ENCODE measurements at regions not wholly inside any gene's neighbourhood (a gene's known extent, or its start where the extent isn't known, plus 50 kb on each side); places are given as distances from the start of the nearest gene placed in this dataset.

DNA sequence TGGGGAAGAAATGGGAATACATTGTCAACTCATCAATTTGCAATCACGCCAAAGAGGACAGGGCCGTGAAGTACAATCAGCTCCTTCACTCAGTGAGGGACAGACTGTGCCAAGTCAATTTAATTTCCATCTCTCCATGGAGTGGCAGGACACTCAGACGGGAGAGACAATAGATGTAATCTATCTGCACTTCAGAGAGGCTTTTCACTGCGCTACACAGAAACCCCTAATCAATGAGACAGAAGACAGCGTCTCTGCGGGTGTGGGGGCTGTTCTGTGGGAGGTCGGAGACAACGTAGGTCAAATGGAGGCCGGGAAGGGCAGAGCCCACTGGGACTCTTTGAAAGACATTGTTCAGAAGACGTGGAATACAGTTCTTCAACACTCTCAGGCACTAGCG, 541.0 kb upstream of the ADARB2 start:
- Mint-ChIP-seq H3K4me1 (peaks cover 49% of the 10 kb centered on the region), H3K27ac (peak overlapping the region; percentile 11), H3K27me3 (ENCODE audit: insufficient read depth, low read depth) (peaks cover 5% of the 10 kb centered on the region), H3K36me3 (peaks cover 2% of the 10 kb centered on the region), H3K4me3 (peak overlapping the region; percentile 14), H3K9me3 (peaks cover 26% of the 10 kb centered on the region)
- Histone ChIP-seq H3K4me2 (peak overlapping the region; percentile 47), H3K9me3 (ENCODE audit: low read depth) (peaks cover 12% of the 10 kb centered on the region), H3F3A (ENCODE audit: low read depth) (peaks cover 16% of the 10 kb centered on the region), H3K79me2 (ENCODE audit: low read depth) (no peaks in the 10 kb centered on the region), H3K27me3 (no peaks in the 10 kb centered on the region), H3K9ac (no peak overlapping the region), H3K4me3 (no peak overlapping the region), H3K4me1 (peaks cover 48% of the 10 kb centered on the region), H3K27ac (no peak overlapping the region), H3K36me3 (peaks cover 4% of the 10 kb centered on the region), H4K20me1 (ENCODE audit: low read depth) (peaks cover 10% of the 10 kb centered on the region), H2AFZ (replicated peaks) (no peak overlapping the region)
- peak; percentile 62 for DNase-seq (ENCODE audit: low spot score)
- no peak for TF ChIP-seq EZH2 (IDR thresholded peaks at IDR 0.05)
- TF ChIP-seq, protein P1, sequence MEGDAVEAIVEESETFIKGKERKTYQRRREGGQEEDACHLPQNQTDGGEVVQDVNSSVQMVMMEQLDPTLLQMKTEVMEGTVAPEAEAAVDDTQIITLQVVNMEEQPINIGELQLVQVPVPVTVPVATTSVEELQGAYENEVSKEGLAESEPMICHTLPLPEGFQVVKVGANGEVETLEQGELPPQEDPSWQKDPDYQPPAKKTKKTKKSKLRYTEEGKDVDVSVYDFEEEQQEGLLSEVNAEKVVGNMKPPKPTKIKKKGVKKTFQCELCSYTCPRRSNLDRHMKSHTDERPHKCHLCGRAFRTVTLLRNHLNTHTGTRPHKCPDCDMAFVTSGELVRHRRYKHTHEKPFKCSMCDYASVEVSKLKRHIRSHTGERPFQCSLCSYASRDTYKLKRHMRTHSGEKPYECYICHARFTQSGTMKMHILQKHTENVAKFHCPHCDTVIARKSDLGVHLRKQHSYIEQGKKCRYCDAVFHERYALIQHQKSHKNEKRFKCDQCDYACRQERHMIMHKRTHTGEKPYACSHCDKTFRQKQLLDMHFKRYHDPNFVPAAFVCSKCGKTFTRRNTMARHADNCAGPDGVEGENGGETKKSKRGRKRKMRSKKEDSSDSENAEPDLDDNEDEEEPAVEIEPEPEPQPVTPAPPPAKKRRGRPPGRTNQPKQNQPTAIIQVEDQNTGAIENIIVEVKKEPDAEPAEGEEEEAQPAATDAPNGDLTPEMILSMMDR (IDR thresholded peaks at IDR 0.05) = no peak
- no peak for TF ChIP-seq EZH2phosphoT487 (IDR thresholded peaks at IDR 0.05)

DNA sequence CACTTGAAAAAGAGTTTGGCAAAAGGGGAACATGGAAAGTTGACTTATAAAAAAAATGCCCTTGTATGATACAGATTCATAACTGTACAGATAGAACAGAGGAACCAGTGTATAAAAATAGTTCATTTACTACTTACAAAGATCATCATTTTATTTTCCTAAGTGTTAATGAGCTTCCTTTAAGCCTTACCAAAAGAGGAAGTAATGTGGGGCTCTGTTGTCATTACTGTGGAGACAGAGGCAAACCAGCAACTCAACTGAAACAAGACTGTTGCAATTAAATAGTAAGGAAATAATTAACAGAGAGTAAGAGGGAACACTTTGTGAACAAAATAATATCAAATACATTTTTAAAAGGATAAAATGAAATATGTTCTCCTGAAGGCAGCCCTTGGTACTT, 526.2 kb upstream of the ADARB2 start:
- Histone ChIP-seq H3K36me3 (no peaks in the 10 kb centered on the region), H3K4me1 (no peaks in the 10 kb centered on the region), H4K20me1 (ENCODE audit: low read depth) (no peaks in the 10 kb centered on the region), H3K4me3 (no peak overlapping the region), H3K79me2 (ENCODE audit: low read depth) (no peaks in the 10 kb centered on the region), H3F3A (ENCODE audit: low read depth) (no peaks in the 10 kb centered on the region), H3K27ac (no peak overlapping the region), H3K27me3 (no peaks in the 10 kb centered on the region), H2AFZ (replicated peaks) (no peak overlapping the region), H3K9ac (no peak overlapping the region), H3K9me3 (ENCODE audit: low read depth) (no peaks in the 10 kb centered on the region), H3K4me2 (no peak overlapping the region)
- H3K4me3 Mint-ChIP-seq = no peak overlapping the region
- H3K27me3 Mint-ChIP-seq (ENCODE audit: insufficient read depth, low read depth) = no peaks in the 10 kb centered on the region
- TF ChIP-seq EZH2phosphoT487 (IDR thresholded peaks at IDR 0.05) (no peak), EZH2 (IDR thresholded peaks at IDR 0.05) (no peak)
- TF ChIP-seq, protein P1 (IDR thresholded peaks at IDR 0.05) = no peak
- peaks cover 15% of the 10 kb centered on the region for H3K9me3 Mint-ChIP-seq
- H3K4me1 Mint-ChIP-seq = no peaks in the 10 kb centered on the region
- no peaks in the 10 kb centered on the region for H3K36me3 Mint-ChIP-seq
- H3K27ac Mint-ChIP-seq = no peak overlapping the region
- no peak for DNase-seq (ENCODE audit: low spot score)

DNA sequence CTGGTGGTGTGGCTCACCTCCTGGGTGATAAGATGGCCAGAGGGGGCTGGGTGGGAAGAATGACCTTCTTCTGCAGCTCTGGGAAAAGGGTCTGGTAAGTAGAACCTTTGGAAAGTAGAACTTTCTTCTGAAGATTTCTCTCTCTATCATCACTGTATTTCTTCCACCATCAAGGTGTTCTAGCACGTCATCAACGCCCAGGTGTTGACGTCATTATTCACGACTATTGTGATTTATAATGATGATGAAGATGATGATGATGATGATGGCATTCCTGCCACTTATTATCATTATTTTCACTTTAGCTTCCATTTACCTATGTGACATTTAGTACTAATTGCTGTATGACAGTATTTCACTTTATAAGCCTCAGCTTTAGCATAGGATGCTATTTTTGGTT, 525.6 kb upstream of the ADARB2 start:
- Mint-ChIP-seq H3K4me1 (no peaks in the 10 kb centered on the region), H3K27me3 (ENCODE audit: insufficient read depth, low read depth) (no peaks in the 10 kb centered on the region), H3K27ac (no peak overlapping the region), H3K9me3 (peaks cover 15% of the 10 kb centered on the region), H3K36me3 (no peaks in the 10 kb centered on the region), H3K4me3 (no peak overlapping the region)
- Histone ChIP-seq H3K9me3 (ENCODE audit: low read depth) (no peaks in the 10 kb centered on the region), H2AFZ (replicated peaks) (no peak overlapping the region), H4K20me1 (ENCODE audit: low read depth) (no peaks in the 10 kb centered on the region), H3K27ac (no peak overlapping the region), H3K27me3 (no peaks in the 10 kb centered on the region), H3K36me3 (no peaks in the 10 kb centered on the region), H3K4me2 (no peak overlapping the region), H3K79me2 (ENCODE audit: low read depth) (no peaks in the 10 kb centered on the region), H3F3A (ENCODE audit: low read depth) (no peaks in the 10 kb centered on the region), H3K4me1 (no peaks in the 10 kb centered on the region), H3K4me3 (no peak overlapping the region), H3K9ac (no peak overlapping the region)
- TF ChIP-seq EZH2phosphoT487 (IDR thresholded peaks at IDR 0.05) (no peak), EZH2 (IDR thresholded peaks at IDR 0.05) (no peak)
- TF ChIP-seq, protein P1 (IDR thresholded peaks at IDR 0.05) = no peak
- DNase-seq (ENCODE audit: low spot score) = no peak
